VCaP (cell line): ENCODE measurements at regions not wholly inside any gene's neighbourhood (a gene's known extent, or its start where the extent isn't known, plus 50 kb on each side); places are given as distances from the start of the nearest gene placed in this dataset.

Experiments
- H3K27ac ChIP-seq: fragments of 450-650 bp; 2 replicates; pipeline ENCODE4 v1.5.1; 2017
- TF ChIP-seq, protein P1 (sequence below): fragments of 450-650 bp; conservative IDR thresholded peaks from 2 replicates; pipeline ENCODE4 v1.5.1; 2017; ENCODE audit warnings: mild to moderate bottlenecking, moderate library complexity

GRCh38 chr4:19721587-19721986 lies 530.1 kb upstream of the SLIT2 start:
- H3K27ac ChIP-seq: no peak overlapping the region
- TF ChIP-seq, protein P1, sequence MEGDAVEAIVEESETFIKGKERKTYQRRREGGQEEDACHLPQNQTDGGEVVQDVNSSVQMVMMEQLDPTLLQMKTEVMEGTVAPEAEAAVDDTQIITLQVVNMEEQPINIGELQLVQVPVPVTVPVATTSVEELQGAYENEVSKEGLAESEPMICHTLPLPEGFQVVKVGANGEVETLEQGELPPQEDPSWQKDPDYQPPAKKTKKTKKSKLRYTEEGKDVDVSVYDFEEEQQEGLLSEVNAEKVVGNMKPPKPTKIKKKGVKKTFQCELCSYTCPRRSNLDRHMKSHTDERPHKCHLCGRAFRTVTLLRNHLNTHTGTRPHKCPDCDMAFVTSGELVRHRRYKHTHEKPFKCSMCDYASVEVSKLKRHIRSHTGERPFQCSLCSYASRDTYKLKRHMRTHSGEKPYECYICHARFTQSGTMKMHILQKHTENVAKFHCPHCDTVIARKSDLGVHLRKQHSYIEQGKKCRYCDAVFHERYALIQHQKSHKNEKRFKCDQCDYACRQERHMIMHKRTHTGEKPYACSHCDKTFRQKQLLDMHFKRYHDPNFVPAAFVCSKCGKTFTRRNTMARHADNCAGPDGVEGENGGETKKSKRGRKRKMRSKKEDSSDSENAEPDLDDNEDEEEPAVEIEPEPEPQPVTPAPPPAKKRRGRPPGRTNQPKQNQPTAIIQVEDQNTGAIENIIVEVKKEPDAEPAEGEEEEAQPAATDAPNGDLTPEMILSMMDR: no peak

- no peak overlapping the region for H3K27ac ChIP-seq
- TF ChIP-seq, protein P1: no peak
Observed at GRCh38 chr4:19720610-19721009, 531.1 kb upstream of the SLIT2 start.

DNA sequence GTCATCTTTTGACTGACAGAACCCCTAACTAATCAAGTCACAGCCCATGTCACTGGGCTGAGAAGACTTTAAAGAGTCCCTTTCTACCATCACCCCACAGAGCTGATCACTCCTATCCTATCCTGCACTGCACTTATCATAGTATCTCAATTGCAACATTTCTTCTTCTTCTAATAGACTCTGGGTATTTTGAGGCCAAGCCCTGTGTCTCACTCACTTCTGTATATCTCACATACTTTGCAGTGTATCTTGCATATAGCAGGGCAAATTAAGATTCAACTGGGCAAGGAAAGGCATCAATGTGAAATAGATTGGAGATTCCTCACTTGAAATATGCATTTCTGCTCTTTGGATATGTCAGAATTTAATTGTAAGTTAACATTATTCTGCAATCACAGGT lies 531.5 kb upstream of the SLIT2 start:
- H3K27ac ChIP-seq: no peak overlapping the region
- TF ChIP-seq, protein P1: no peak

- H3K27ac ChIP-seq: no peak overlapping the region
- TF ChIP-seq, protein P1: no peak
Observed at GRCh38 chr4:19711871-19712270, 539.8 kb upstream of the SLIT2 start.

- no peak overlapping the region for H3K27ac ChIP-seq
- TF ChIP-seq, protein P1: no peak
Observed at GRCh38 chr4:19707876-19708275, 543.8 kb upstream of the SLIT2 start.

DNA sequence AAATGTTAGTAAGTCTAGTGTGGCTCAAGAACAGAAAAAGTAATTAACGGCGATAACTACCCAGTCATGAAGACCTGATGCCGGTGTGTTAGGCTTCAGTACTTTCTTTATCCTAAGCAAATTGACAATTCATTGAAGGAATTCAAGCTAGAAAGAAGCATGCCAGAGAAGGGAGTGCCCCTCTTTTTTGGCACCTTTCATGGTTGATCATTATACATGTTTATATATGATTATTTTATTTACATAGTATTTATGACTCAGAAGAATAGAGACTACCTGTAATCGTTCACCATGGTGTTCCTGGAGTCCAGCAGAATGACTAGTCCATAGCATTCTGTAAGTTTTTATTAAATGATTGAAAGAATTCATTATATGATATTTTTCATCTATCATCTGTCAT lies 548.3 kb upstream of the SLIT2 start:
- H3K27ac ChIP-seq: no peak overlapping the region
- TF ChIP-seq, protein P1: no peak

DNA sequence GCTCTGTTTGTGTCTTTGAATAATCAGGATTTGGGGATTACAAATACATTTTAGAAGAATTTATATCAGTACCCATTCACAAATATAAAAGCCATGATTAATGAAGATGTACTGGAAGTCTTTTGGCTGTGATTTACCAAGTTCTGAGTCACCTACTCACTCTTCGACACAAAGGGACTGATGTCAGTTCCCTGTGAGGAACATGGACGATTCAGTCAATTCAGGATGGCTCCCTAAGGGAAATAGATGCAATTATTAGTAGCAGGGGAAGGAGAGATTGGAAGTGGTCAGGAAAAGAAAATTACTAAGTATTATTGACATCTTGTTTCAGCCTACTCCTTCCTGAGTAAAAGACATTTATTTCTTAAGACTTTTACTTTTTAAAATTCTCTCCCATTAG lies 550.7 kb upstream of the SLIT2 start:
- TF ChIP-seq, protein P1: no peak
- H3K27ac ChIP-seq: no peak overlapping the region

- TF ChIP-seq, protein P1: no peak
- no peak overlapping the region for H3K27ac ChIP-seq
Observed at GRCh38 chr4:19698961-19699360, 552.7 kb upstream of the SLIT2 start.
